ENCODE measurements at regions not wholly inside any gene's neighbourhood (a gene's known extent, or its start where the extent isn't known, plus 50 kb on each side); places are given as distances from the start of the nearest gene placed in this dataset.
"Not testable (repeated sequence)": the region's sequence is repeated elsewhere in the genome, so short reads cannot be mapped to it uniquely, and the experiment has no call there.

DNA sequence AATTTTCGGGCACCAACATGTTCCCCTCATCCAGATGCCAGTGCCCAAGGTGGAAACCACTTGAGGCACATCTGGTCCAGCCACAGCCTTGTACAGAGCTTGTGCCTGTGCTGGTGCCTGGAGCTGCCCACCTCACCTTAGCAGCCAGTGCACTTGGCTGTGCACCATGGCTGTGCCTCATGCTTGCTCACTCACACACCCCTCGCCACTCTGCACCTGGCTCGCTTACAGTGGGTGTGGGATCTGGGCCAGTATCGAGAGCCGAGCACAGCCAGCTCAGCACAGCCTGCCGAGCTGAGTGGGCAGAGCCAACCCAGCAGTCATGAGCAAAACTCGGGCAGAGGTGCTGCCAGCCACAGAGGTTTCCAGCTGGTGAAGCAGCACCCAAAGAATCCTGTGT lies 139.9 kb upstream of the NUPR2 start:
- no peak for DNase-seq (ENCODE audit: low spot score)
- intact Hi-C loops (cut with DNase I): no loop called here

GRCh38 chr7:56250135-56250534 lies 133.9 kb upstream of the NUPR2 start:
- DNase-seq (ENCODE audit: low spot score): no peak
- intact Hi-C loops (cut with DNase I): no loop called here

- DNase-seq (ENCODE audit: low spot score): no peak
- intact Hi-C loops (cut with DNase I): no loop called here
These were observed 113.4 kb upstream of the NUPR2 start for GRCh38 chr7:56229631-56230030.

- intact Hi-C loops (cut with DNase I): no loop called here
These were observed 106.6 kb upstream of the NUPR2 start for GRCh38 chr7:56222866-56223265.

DNA sequence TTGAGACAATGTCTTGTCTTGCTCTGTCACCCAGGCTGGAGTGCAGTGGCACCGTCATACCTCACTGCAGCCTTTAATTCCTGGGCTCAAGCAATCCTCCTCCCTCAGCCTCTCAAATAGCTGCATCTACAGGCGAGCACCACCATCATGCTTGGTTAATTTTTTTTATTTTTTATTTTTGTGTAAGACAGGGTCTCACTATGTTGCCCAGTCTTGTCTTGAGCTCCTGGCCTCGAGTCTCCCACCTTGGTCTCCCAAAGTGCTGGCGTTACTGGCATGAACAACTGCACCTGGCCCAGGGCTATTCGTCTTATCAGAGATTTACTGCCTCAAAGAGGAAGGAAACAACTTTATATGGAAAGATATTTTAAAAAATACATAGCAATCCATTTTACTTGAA lies 102.8 kb upstream of the NUPR2 start:
- intact Hi-C loops (cut with DNase I): no loop called here

More at GRCh38 chr7:56222866-56223265, 106.6 kb upstream of the NUPR2 start:
- DNase-seq (ENCODE audit: low spot score): no peak

GRCh38 chr7:56218510-56218909 lies 102.3 kb upstream of the NUPR2 start:
- intact Hi-C loops (cut with DNase I): no loop called here

More for the DNA sequence above, 102.8 kb upstream of the NUPR2 start:
- DNase-seq (ENCODE audit: low spot score): no peak

DNA sequence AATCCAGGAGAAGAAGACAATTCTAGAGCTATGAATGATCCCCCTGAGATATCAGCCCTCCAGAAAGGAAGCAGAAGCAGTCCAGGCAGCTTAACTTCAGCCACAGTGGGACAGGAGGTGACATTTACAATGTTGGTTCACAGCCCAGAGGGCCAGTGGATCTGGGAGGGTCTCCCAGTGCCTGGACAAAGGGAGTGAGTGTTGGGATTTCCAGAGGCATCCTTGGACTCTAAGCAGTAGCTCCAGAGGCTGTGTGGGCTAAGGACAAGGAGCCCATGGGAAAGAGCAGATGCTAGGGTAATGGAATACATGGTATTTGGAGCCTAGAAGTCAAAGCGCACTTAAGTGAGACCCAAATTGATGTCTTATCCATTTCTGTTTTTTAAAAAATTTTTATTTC lies 97.4 kb upstream of the NUPR2 start:
- DNase-seq (ENCODE audit: low spot score): no peak
- intact Hi-C loops (cut with DNase I): no loop called here

More at GRCh38 chr7:56218510-56218909, 102.3 kb upstream of the NUPR2 start:
- DNase-seq (ENCODE audit: low spot score): no peak

- intact Hi-C loops (cut with DNase I): no loop called here
- DNase-seq (ENCODE audit: low spot score): no peak
These were observed 90.2 kb upstream of the NUPR2 start for GRCh38 chr7:56206420-56206819.

DNA sequence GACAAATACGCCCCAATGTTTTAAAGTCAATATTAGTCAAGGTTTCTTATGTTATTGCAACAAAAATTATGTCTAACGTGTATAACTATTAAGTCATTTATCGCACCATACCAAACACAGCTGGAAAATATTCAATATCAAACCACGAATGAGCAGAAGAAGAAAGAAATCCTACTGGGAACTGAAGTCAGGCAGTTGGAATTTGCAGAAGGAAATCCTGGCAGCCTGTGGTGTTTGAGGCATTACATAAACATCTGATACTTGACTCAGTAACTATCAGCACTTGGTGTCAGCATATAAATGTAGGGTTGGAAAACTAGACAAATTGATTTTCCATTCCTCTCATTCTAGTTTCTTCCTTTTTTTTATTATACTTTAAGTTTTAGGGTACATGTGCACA lies 83.4 kb upstream of the NUPR2 start:
- intact Hi-C loops (cut with DNase I): no loop called here
- DNase-seq (ENCODE audit: low spot score): no peak

GRCh38 chr7:56196195-56196594 lies 80.0 kb upstream of the NUPR2 start:
- intact Hi-C loops (cut with DNase I): not testable (repeated sequence)

DNA sequence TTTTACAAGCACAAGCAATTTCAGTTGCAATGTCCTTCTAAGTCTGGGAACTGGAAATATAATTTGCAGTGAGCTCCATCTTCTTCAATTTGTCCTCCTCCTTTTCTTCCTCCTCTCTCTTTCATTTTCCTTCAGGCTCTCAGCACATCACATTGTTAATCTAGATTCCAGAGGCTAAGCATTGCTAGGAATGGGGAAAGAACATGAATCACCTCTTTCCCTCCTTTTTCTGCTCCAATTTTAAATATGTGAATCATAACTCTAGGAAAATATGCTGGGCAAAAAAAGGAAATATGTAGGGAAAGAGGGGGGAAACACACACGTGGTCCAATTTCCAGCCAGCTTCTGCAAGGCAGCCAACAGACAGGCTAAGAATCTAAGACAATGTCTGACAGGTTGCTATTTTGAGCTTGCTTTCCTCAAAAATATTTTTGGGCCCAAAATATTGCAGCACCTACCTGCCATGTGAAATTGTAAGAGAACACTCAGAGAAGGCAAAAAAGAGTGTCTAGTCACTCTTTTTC lies 72.7 kb upstream of the NUPR2 start:
- intact Hi-C loops (cut with DNase I): no loop called here

More at GRCh38 chr7:56196195-56196594, 80.0 kb upstream of the NUPR2 start:
- not testable (repeated sequence) for DNase-seq (ENCODE audit: low spot score)

DNA sequence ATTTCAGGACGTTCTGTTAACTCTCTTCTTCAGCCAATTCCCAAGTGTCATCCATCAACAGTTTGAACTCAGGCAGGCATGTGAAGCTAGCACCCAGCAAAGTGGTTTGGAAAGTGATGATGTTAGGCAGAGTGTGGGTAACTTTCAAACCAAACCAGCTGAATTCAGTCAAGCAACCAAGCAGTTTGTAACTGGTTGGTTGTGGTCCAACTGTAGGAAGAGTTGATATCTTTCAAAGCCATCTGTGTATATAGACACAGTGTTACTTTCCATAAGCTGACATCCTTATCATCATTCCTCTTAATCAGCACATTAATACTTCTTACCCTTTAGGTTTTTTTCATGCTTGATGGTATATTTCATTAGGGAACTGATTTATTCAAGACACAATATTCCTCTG lies 72.2 kb upstream of the NUPR2 start:
- intact Hi-C loops (cut with DNase I): no loop called here
- no peak for DNase-seq (ENCODE audit: low spot score)

More for the DNA sequence above, 72.7 kb upstream of the NUPR2 start:
- no peak for DNase-seq (ENCODE audit: low spot score)

GRCh38 chr7:56181010-56181409 lies 64.8 kb upstream of the NUPR2 start:
- DNase-seq (ENCODE audit: low spot score): no peak
- intact Hi-C loops (cut with DNase I): no loop called here

DNA sequence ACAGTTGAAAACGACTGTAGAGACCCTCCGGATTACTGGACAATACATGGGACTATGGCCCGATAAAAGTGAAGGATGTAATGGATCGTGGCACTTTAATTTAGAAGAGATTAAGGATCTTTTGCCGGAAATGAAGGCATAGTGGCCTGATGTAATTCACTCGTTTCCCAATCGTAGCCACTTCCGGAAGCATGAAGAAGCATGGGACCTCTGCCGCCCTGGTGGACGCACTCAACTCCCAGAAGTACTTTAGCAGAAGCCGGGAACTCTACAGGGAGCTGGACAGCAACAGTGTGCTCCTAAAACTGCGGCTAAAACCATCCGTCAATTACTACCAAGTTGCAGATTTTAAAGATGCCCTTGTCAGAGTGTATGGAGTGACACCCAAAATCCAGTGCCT lies 59.6 kb upstream of the NUPR2 start:
- DNase-seq (ENCODE audit: low spot score): no peak
- intact Hi-C loops (cut with DNase I): no loop called here

DNA sequence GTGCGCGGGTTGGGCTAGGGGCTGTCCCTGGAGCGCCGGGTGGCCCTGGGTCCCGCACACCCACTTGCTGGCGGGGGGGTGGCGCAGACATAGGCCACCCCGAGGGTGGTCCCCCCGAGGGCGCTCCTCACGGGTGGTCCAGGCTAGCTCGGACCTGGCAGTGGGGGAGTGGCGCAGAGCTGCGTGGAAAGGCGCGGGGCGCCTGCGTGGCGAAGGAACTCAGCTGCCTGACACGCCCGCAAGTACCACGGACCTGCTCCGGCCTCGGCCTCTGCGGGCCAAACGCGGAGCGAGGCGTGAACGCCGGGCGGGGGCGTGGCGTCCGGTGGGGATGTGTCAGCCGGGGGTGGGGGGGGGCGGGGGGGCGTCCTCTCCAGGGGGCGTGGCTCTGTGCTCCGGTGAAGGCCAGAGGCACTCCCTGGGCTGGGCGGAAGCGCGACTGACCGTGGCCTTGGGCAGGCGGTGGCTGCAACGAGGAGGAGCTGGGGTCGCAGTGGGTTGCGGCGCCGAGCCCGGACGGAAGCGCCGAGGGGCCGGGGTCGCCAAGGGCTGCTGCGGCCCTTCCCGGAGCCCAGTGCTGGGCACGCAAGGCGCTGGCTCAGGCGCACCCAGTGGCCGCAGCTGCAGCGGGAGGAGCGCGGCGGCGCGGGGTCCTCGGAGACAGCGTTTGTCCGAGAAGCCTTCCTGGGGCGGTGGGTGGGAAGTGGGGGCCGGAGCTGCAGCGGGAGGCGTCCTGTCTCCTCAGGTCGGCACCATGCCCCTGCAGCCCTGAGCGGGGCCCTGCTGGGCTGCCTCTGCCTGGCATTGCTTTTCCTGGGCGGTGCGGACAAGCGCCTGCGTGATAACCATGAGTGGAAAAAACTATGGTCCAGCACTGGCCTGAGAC lies 58.9 kb upstream of the NUPR2 start:
- intact Hi-C loops (cut with DNase I): no loop called here
- no peak for DNase-seq (ENCODE audit: low spot score)

GRCh38 chr7:56174346-56174874 lies 58.2 kb upstream of the NUPR2 start:
- intact Hi-C loops (cut with DNase I): no loop called here
- no peak for DNase-seq (ENCODE audit: low spot score)
